GM12878 (cell line): ENCODE measurements at regions not wholly inside any gene's neighbourhood (a gene's known extent, or its start where the extent isn't known, plus 50 kb on each side); places are given as distances from the start of the nearest gene placed in this dataset.

ENCODE experiments used
- DPF2 ChIP-seq: fragments of 450-650 bp; IDR thresholded peaks from 2 replicates; pipeline ENCODE4 v1.6.1; 2017; ENCODE audit warnings: mild to moderate bottlenecking
- NR2C2 ChIP-seq: IDR thresholded peaks from 2 replicates; pipeline ENCODE4 v1.6.1; 2011; ENCODE audit warnings: borderline replicate concordance, low read depth; ENCODE audit not compliant: control insufficient read depth, insufficient read length
- SRF ChIP-seq, 2 experiments: IDR thresholded peaks; 2 replicates each; pipeline ENCODE4 v1.6.1; 2011; ENCODE audit warnings: low read depth in 2 of 2, low read length in 2 of 2, mild to moderate bottlenecking in 1 of 2, moderate library complexity in 1 of 2
- SUZ12 ChIP-seq: fragments of 200-600 bp; sonication (generic); IDR thresholded peaks from one replicate; pipeline ENCODE4 v1.6.1; 2018; ENCODE audit warnings: antibody characterized with exemption, mild to moderate bottlenecking; ENCODE audit not compliant: unreplicated experiment
- WRNIP1 ChIP-seq: IDR thresholded peaks from 2 replicates; pipeline ENCODE4 v1.6.1; 2011; ENCODE audit warnings: low read depth, low read length, improper control_type of control experiment, borderline replicate concordance
- TF ChIP-seq, protein P1 (sequence below): IDR thresholded peaks from 2 replicates; pipeline ENCODE4 v1.6.1; 2012; ENCODE audit warnings: low read depth, low read length, improper control_type of control experiment
- TF ChIP-seq, protein P2 (sequence below): fragments of 450-650 bp; IDR thresholded peaks from 2 replicates; pipeline ENCODE4 v1.6.1; 2018; ENCODE audit warnings: borderline replicate concordance, mild to moderate bottlenecking; ENCODE audit not compliant: partially characterized antibody
- TF ChIP-seq, protein P3 (sequence below): fragments of 450-650 bp; formaldehyde crosslinking; IDR thresholded peaks from 2 replicates; pipeline ENCODE4 v1.5.0; 2022; ENCODE audit warnings: mild to moderate bottlenecking, missing genetic modification characterization

GRCh38 chrX:74246524-74246923 is 57.5 kb upstream of the ZCCHC13 start (continued):
- TF ChIP-seq, protein P1, sequence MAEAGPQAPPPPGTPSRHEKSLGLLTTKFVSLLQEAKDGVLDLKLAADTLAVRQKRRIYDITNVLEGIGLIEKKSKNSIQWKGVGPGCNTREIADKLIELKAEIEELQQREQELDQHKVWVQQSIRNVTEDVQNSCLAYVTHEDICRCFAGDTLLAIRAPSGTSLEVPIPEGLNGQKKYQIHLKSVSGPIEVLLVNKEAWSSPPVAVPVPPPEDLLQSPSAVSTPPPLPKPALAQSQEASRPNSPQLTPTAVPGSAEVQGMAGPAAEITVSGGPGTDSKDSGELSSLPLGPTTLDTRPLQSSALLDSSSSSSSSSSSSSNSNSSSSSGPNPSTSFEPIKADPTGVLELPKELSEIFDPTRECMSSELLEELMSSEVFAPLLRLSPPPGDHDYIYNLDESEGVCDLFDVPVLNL, result no peak
- TF ChIP-seq WRNIP1 (no peak), SRF (IDR thresholded peaks at IDR 0.05; ENCODE audit: low read depth in 2 of 2, low read length in 2 of 2) (no peak), NR2C2 (no peak), SUZ12 (no peak), DPF2 (no peak)
- TF ChIP-seq, protein P2, sequence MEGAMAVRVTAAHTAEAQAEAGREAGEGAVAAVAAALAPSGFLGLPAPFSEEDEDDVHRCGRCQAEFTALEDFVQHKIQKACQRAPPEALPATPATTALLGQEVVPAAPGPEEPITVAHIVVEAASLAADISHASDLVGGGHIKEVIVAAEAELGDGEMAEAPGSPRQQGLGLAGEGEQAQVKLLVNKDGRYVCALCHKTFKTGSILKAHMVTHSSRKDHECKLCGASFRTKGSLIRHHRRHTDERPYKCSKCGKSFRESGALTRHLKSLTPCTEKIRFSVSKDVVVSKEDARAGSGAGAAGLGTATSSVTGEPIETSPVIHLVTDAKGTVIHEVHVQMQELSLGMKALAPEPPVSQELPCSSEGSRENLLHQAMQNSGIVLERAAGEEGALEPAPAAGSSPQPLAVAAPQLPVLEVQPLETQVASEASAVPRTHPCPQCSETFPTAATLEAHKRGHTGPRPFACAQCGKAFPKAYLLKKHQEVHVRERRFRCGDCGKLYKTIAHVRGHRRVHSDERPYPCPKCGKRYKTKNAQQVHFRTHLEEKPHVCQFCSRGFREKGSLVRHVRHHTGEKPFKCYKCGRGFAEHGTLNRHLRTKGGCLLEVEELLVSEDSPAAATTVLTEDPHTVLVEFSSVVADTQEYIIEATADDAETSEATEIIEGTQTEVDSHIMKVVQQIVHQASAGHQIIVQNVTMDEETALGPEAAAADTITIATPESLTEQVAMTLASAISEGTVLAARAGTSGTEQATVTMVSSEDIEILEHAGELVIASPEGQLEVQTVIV, result no peak
- TF ChIP-seq, protein P3, sequence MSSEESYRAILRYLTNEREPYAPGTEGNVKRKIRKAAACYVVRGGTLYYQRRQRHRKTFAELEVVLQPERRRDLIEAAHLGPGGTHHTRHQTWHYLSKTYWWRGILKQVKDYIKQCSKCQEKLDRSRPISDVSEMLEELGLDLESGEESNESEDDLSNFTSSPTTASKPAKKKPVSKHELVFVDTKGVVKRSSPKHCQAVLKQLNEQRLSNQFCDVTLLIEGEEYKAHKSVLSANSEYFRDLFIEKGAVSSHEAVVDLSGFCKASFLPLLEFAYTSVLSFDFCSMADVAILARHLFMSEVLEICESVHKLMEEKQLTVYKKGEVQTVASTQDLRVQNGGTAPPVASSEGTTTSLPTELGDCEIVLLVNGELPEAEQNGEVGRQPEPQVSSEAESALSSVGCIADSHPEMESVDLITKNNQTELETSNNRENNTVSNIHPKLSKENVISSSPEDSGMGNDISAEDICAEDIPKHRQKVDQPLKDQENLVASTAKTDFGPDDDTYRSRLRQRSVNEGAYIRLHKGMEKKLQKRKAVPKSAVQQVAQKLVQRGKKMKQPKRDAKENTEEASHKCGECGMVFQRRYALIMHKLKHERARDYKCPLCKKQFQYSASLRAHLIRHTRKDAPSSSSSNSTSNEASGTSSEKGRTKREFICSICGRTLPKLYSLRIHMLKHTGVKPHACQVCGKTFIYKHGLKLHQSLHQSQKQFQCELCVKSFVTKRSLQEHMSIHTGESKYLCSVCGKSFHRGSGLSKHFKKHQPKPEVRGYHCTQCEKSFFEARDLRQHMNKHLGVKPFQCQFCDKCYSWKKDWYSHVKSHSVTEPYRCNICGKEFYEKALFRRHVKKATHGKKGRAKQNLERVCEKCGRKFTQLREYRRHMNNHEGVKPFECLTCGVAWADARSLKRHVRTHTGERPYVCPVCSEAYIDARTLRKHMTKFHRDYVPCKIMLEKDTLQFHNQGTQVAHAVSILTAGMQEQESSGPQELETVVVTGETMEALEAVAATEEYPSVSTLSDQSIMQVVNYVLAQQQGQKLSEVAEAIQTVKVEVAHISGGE (CRISPR knock-in tag), result no peak
